A549 (cell line): ENCODE measurements at regions not wholly inside any gene's neighbourhood (a gene's known extent, or its start where the extent isn't known, plus 50 kb on each side); places are given as distances from the start of the nearest gene placed in this dataset.
A peak's percentile ranks its signal among the peaks of the same experiment; 100 is the strongest.

Experiments used
- CEBPB ChIP-seq, 2 experiments: fragments of >200 bp in 1 of 2; sonication (Bioruptor Twin) in 1 of 2; formaldehyde crosslinking in 1 of 2; IDR thresholded peaks; 2 replicates each; pipeline ENCODE4 v1.6.1; 2012 to 2016
- EHMT2 ChIP-seq: fragments of 200-600 bp; sonication (generic); IDR thresholded peaks from 2 replicates; pipeline ENCODE4 v1.6.1; 2016; ENCODE audit warnings: antibody characterized with exemption, low read depth, mild to moderate bottlenecking, moderate library complexity
- ESRRA ChIP-seq: fragments of 150-350 bp; IDR thresholded peaks from 2 replicates; pipeline ENCODE4 v1.6.1; 2014; ENCODE audit warnings: mild to moderate bottlenecking, low read length, borderline replicate concordance
- KDM5A ChIP-seq: fragments of 200-600 bp; sonication (generic); IDR thresholded peaks from 2 replicates; pipeline ENCODE4 v1.6.1; 2016; ENCODE audit warnings: antibody characterized with exemption, mild to moderate bottlenecking
- POLR2A ChIP-seq: IDR thresholded peaks from 2 replicates; pipeline ENCODE4 v1.6.1; 2012; ENCODE audit warnings: mild to moderate bottlenecking, low read length
- REST ChIP-seq: fragments of 200-600 bp; sonication (generic); IDR thresholded peaks from 2 replicates; pipeline ENCODE4 v1.6.1; 2016; ENCODE audit warnings: antibody characterized with exemption, mild to moderate bottlenecking, moderate library complexity
- ZC3H11A ChIP-seq: fragments of 450-650 bp; IDR thresholded peaks from 2 replicates; pipeline ENCODE4 v1.6.1; 2014; ENCODE audit warnings: antibody characterized with exemption, mild to moderate bottlenecking
- ZFP36 ChIP-seq: fragments of 450-650 bp; IDR thresholded peaks from 2 replicates; pipeline ENCODE4 v1.6.1; 2014; ENCODE audit warnings: borderline replicate concordance; ENCODE audit not compliant: partially characterized antibody
- TF ChIP-seq, protein P1 (sequence below): fragments of 150-350 bp; IDR thresholded peaks from 2 replicates; pipeline ENCODE4 v1.6.1; 2014; ENCODE audit warnings: low read depth, mild to moderate bottlenecking, low read length
- TF ChIP-seq, protein P2 (sequence below): fragments of >200 bp; sonication (Bioruptor Twin); formaldehyde crosslinking; IDR thresholded peaks from 3 replicates; pipeline ENCODE4 v1.5.1; 2016

DNA sequence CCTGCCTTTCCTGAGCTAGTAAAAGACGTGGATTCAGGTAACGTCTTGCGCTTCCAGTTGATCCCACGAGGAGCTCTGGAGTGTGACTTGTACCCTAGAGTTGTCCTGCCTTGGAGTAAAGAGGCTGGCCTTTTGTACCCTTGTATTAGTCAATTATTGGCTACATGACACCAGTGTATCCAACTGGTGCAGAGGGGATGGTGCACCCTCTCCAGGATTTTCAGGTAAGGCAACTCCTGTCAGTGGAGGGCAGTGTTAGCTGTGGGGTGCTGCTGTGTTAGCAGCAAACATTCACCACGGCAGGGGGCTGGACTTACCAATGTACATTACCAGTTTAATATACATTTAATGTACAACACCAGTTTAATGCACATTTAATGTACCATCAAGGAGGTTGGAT is 233.5 kb downstream of the MIAT start:
- TF ChIP-seq, protein P1, sequence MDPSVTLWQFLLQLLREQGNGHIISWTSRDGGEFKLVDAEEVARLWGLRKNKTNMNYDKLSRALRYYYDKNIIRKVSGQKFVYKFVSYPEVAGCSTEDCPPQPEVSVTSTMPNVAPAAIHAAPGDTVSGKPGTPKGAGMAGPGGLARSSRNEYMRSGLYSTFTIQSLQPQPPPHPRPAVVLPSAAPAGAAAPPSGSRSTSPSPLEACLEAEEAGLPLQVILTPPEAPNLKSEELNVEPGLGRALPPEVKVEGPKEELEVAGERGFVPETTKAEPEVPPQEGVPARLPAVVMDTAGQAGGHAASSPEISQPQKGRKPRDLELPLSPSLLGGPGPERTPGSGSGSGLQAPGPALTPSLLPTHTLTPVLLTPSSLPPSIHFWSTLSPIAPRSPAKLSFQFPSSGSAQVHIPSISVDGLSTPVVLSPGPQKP: no peak
- no peak for TF ChIP-seq ESRRA
- TF ChIP-seq POLR2A: no peak
- TF ChIP-seq, protein P2, sequence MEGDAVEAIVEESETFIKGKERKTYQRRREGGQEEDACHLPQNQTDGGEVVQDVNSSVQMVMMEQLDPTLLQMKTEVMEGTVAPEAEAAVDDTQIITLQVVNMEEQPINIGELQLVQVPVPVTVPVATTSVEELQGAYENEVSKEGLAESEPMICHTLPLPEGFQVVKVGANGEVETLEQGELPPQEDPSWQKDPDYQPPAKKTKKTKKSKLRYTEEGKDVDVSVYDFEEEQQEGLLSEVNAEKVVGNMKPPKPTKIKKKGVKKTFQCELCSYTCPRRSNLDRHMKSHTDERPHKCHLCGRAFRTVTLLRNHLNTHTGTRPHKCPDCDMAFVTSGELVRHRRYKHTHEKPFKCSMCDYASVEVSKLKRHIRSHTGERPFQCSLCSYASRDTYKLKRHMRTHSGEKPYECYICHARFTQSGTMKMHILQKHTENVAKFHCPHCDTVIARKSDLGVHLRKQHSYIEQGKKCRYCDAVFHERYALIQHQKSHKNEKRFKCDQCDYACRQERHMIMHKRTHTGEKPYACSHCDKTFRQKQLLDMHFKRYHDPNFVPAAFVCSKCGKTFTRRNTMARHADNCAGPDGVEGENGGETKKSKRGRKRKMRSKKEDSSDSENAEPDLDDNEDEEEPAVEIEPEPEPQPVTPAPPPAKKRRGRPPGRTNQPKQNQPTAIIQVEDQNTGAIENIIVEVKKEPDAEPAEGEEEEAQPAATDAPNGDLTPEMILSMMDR: 0 out of 3 replicates have a peak, but pooled peaks have one; percentile 15
- TF ChIP-seq ZC3H11A: no peak
- no peak for TF ChIP-seq KDM5A
- TF ChIP-seq REST: no peak
- no peak for TF ChIP-seq CEBPB (IDR thresholded peaks at IDR 0.05)
- TF ChIP-seq EHMT2: no peak
- no peak for TF ChIP-seq ZFP36
